HUES64 (cell line): ENCODE measurements at regions not wholly inside any gene's neighbourhood (a gene's known extent, or its start where the extent isn't known, plus 50 kb on each side); places are given as distances from the start of the nearest gene placed in this dataset.

ENCODE experiments used
- H3K27ac ChIP-seq: 2 replicates; pipeline ENCODE4 v1.7.0; 2013; ENCODE audit warnings: low read depth, low read length, inconsistent platforms
- H3K27me3 ChIP-seq: 2 replicates; pipeline ENCODE4 v1.6.1; 2013; ENCODE audit warnings: mild to moderate bottlenecking, low read length; ENCODE audit not compliant: insufficient read depth
- H3K36me3 ChIP-seq: 2 replicates; pipeline ENCODE4 v1.6.1; 2013; ENCODE audit warnings: mild to moderate bottlenecking, low read length; ENCODE audit not compliant: insufficient read depth
- H3K4me1 ChIP-seq: 2 replicates; pipeline ENCODE4 v1.6.1; 2013; ENCODE audit warnings: mild to moderate bottlenecking, low read length, moderate library complexity; ENCODE audit not compliant: insufficient read depth
- H3K4me3 ChIP-seq: 2 replicates; pipeline ENCODE4 v1.5.1; 2013; ENCODE audit warnings: mild to moderate bottlenecking, low read length, moderate library complexity
- H3K9ac ChIP-seq: 2 replicates; pipeline ENCODE4 v1.6.1; 2013; ENCODE audit warnings: mild to moderate bottlenecking, low read depth, low read length
- H3K9me3 ChIP-seq: 2 replicates; pipeline ENCODE4 v1.6.1; 2013; ENCODE audit warnings: low read depth, low read length; ENCODE audit not compliant: insufficient read depth
- WGBS: fragments of 150-250, 120-280 bp; methylation state at CpG from one replicate; pipeline ENCODE4 v1.1.7; 2013; ENCODE audit warnings: missing lambda C conversion rate; 5-methylcytosine and 5-hydroxymethylcytosine counted together

DNA sequence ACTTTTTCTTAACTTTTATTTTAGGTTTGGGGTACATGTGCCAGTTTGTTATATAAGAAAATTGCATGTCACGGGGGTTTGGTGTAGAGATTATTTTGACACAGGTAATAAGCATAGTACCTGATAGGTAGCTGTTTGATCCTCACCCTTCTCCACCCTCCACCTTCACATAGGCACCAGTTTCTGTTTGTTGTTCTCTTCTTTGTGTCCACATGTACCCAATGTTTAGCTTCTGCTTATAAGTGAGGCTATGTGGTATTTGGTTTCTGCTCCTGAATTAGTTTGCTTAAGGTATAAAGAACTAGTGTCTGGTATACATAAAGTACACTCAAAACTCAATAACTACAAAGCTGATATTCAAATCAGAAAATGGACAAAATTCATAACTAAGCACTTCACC, 654.6 kb upstream of the LINC00305 start:
- WGBS: 86% methylated on average over 1 of the region's 1 CpG
- Histone ChIP-seq H3K4me1 (no peaks in the 10 kb centered on the region), H3K36me3 (no peaks in the 10 kb centered on the region), H3K4me3 (no peak overlapping the region), H3K27ac (no peak overlapping the region), H3K9me3 (no peaks in the 10 kb centered on the region), H3K9ac (no peak overlapping the region), H3K27me3 (no peaks in the 10 kb centered on the region)

GRCh38 chr18:64800151-64800550, 651.3 kb upstream of the LINC00305 start:
- no peak overlapping the region for H3K27ac ChIP-seq
- no peaks in the 10 kb centered on the region for H3K36me3 ChIP-seq
- no peaks in the 10 kb centered on the region for H3K9me3 ChIP-seq
- no peak overlapping the region for H3K9ac ChIP-seq
- no peak overlapping the region for H3K4me3 ChIP-seq
- no peaks in the 10 kb centered on the region for H3K4me1 ChIP-seq
- no peaks in the 10 kb centered on the region for H3K27me3 ChIP-seq

GRCh38 chr18:64799376-64799775, 650.5 kb upstream of the LINC00305 start:
- WGBS: 98% methylated on average over 4 of the region's 4 CpGs
- no peak overlapping the region for H3K27ac ChIP-seq
- H3K9ac ChIP-seq: no peak overlapping the region

GRCh38 chr18:64791236-64791635, 642.3 kb upstream of the LINC00305 start:
- Histone ChIP-seq H3K36me3 (no peaks in the 10 kb centered on the region), H3K27ac (no peak overlapping the region), H3K9ac (no peak overlapping the region), H3K27me3 (no peaks in the 10 kb centered on the region), H3K9me3 (no peaks in the 10 kb centered on the region), H3K4me1 (no peaks in the 10 kb centered on the region), H3K4me3 (no peak overlapping the region)
- WGBS: 90% methylated on average over 4 of the region's 4 CpGs

More at GRCh38 chr18:64799376-64799775, 650.5 kb upstream of the LINC00305 start:
- Histone ChIP-seq H3K27me3 (no peaks in the 10 kb centered on the region), H3K9me3 (no peaks in the 10 kb centered on the region), H3K4me3 (no peak overlapping the region), H3K4me1 (no peaks in the 10 kb centered on the region), H3K36me3 (no peaks in the 10 kb centered on the region)

DNA sequence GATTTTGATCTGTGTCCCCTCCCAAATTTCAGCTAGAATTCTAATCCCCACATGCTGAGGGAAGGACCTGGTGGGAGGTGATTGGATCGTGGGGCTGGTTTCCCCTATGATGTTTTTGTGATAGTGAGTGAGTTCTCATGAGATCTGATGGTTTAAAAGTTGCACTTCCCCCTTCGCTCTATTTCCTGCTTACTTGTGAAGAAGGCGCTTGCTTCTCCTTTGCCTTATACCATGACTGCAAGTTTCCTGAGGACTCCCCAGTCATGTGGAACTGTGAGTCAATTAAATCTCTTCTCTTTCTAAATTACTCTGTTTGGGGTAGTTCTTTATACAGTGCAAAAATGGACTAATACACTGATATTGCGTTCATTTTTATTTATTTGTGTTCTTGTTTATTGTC, 636.8 kb upstream of the LINC00305 start:
- no peaks in the 10 kb centered on the region for H3K27me3 ChIP-seq
- no peaks in the 10 kb centered on the region for H3K36me3 ChIP-seq
- H3K9me3 ChIP-seq: no peaks in the 10 kb centered on the region
- H3K9ac ChIP-seq: no peak overlapping the region
- no peak overlapping the region for H3K27ac ChIP-seq
- H3K4me3 ChIP-seq: no peak overlapping the region
- H3K4me1 ChIP-seq: no peaks in the 10 kb centered on the region
- 65% methylated on average over 3 of the region's 4 CpGs for WGBS

DNA sequence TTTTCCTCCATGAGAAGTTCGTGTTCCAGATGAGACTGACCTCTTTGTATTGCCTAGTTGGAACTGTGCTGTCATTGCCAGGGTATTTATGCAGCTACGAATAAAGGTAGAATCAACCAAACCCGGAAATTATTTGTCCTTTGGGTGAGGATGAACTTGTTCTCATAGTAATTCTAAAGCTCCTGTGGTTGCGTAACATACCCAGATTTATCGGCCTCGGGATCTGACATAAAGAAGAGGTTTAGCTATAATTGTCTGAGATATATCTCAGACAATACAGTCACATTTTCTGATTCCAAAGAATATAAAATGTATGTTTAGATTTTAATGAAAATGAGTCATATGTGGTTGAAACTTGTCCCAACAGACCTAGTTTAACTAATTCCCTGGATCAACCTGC, 628.7 kb upstream of the LINC00305 start:
- 98% methylated on average over 6 of the region's 6 CpGs for WGBS
- no peak overlapping the region for H3K4me3 ChIP-seq
- H3K27me3 ChIP-seq: no peaks in the 10 kb centered on the region
- no peak overlapping the region for H3K27ac ChIP-seq
- H3K36me3 ChIP-seq: no peaks in the 10 kb centered on the region
- H3K9me3 ChIP-seq: 0 out of 2 replicates have a peak, but pooled peaks cover 6% of the 10 kb centered on the region
- 0 out of 2 replicates have a peak, but pooled peaks cover 4% of the 10 kb centered on the region for H3K4me1 ChIP-seq
- no peak overlapping the region for H3K9ac ChIP-seq

DNA sequence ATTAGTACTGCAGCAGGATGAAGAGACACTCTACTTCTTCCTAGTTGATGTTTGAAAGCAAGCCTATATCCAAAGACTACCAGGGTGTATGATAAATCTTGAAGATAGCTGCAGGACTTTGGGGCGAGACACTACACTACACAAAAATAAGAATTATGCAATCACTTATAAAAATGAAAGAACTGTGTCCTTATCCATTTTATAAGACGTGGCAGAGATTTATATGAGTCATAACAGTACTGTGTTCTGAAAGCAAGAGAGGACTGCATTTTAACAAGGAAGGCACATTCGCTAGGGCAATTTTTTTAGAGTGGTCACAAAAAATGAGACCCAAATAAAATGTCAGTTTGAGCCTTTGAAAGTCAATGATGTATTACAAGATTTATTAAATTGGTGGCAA, 617.0 kb upstream of the LINC00305 start:
- WGBS: 79% methylated on average over 2 of the region's 3 CpGs
- H3K9me3 ChIP-seq: no peaks in the 10 kb centered on the region
- H3K9ac ChIP-seq: no peak overlapping the region
- H3K36me3 ChIP-seq: no peaks in the 10 kb centered on the region
- no peak overlapping the region for H3K4me3 ChIP-seq
- no peaks in the 10 kb centered on the region for H3K27me3 ChIP-seq
- H3K4me1 ChIP-seq: no peaks in the 10 kb centered on the region
- H3K27ac ChIP-seq: no peak overlapping the region

DNA sequence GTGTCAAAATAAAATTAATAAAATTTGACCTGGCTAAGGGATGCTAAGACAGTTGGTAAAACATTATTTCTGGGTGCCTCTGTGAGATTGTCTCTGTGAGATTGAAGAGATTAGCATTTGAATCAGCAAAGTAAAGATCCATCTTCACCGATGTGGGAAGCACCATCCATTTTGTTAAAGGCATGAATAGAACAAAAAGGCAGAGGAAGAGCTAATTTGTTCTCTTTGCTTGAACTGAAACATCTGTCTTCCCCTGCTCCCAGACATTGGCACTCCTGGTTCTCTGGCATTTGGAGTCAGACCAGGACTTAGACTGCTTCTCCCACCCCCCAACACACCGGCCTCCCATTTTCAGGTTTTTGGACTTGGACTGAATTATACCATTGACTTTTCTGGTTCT, 603.8 kb upstream of the LINC00305 start:
- Histone ChIP-seq H3K9me3 (no peaks in the 10 kb centered on the region), H3K4me1 (peaks cover 25% of the 10 kb centered on the region), H3K27me3 (no peaks in the 10 kb centered on the region), H3K4me3 (no peak overlapping the region), H3K9ac (no peak overlapping the region), H3K27ac (no peak overlapping the region), H3K36me3 (no peaks in the 10 kb centered on the region)
- WGBS: 71% methylated on average over 2 of the region's 2 CpGs

GRCh38 chr18:64749884-64750283, 601.0 kb upstream of the LINC00305 start:
- H3K4me3 ChIP-seq: no peak overlapping the region
- 81% methylated on average over 2 of the region's 2 CpGs for WGBS

GRCh38 chr18:64747803-64748202, 598.9 kb upstream of the LINC00305 start:
- Histone ChIP-seq H3K27me3 (no peaks in the 10 kb centered on the region), H3K4me1 (peaks cover 21% of the 10 kb centered on the region), H3K36me3 (no peaks in the 10 kb centered on the region), H3K4me3 (no peak overlapping the region), H3K27ac (no peak overlapping the region), H3K9ac (no peak overlapping the region), H3K9me3 (no peaks in the 10 kb centered on the region)

More at GRCh38 chr18:64749884-64750283, 601.0 kb upstream of the LINC00305 start:
- H3K36me3 ChIP-seq: no peaks in the 10 kb centered on the region
- H3K9ac ChIP-seq: no peak overlapping the region
- H3K27me3 ChIP-seq: no peaks in the 10 kb centered on the region
- no peaks in the 10 kb centered on the region for H3K9me3 ChIP-seq
- H3K4me1 ChIP-seq: peaks cover 25% of the 10 kb centered on the region
- no peak overlapping the region for H3K27ac ChIP-seq

DNA sequence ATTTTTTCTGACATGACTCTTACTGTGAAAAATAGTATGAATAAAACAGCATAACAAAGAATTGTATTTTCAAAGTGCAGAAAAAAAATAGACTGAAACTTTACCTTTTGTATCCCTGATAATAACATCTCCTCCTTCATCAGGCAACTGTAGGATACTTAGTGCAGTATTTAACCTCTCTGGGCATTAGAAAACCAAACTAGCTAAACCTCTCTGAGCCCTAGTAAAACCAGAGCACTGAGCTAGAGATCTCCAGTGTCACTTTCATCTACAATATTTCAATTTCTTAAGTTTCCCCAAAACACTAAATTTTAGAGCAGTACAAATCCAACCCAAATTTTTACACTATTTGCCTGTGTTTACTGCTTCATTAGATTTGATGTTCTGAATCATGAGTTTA, 594.0 kb upstream of the LINC00305 start:
- Histone ChIP-seq H3K36me3 (no peaks in the 10 kb centered on the region), H3K9ac (no peak overlapping the region), H3K27me3 (no peaks in the 10 kb centered on the region), H3K27ac (no peak overlapping the region), H3K9me3 (no peaks in the 10 kb centered on the region), H3K4me3 (no peak overlapping the region), H3K4me1 (no peaks in the 10 kb centered on the region)

GRCh38 chr18:64734063-64734462, 585.2 kb upstream of the LINC00305 start:
- no peak overlapping the region for H3K27ac ChIP-seq
- no peaks in the 10 kb centered on the region for H3K4me1 ChIP-seq
- no peaks in the 10 kb centered on the region for H3K36me3 ChIP-seq
- no peaks in the 10 kb centered on the region for H3K27me3 ChIP-seq
- no peak overlapping the region for H3K4me3 ChIP-seq
- no peaks in the 10 kb centered on the region for H3K9me3 ChIP-seq
- no CpG with 5 or more reads among the region's 2 CpGs for WGBS
- no peak overlapping the region for H3K9ac ChIP-seq
